T-helper 2 cell treated with Interferon-gamma antibody and Interleukin-4, amounts not matched to agents 100 ng/mL and 5 ng/mL, for 36 hours (primary cell): ENCODE measurements at regions not wholly inside any gene's neighbourhood (a gene's known extent, or its start where the extent isn't known, plus 50 kb on each side); places are given as distances from the start of the nearest gene placed in this dataset.

Experiments used
- intact Hi-C: fragments of 100-400 bp; cut with micrococcal nuclease; formaldehyde crosslinking; loops from one replicate; pipeline ENCODE4 v1.15.1; 2023

- intact Hi-C loops = no loop called here
Measured at GRCh38 chr7:22565315-22565811, 65.4 kb upstream of the STEAP1B start.

GRCh38 chr7:22564511-22565045 lies 64.6 kb upstream of the STEAP1B start:
- intact Hi-C loops = loop anchor here (5.0 kb wide), 2 partner anchors 98 to 323 kb away; no protein-coding TSS in a partner anchor

GRCh38 chr7:22563621-22564241 lies 63.7 kb upstream of the STEAP1B start:
- intact Hi-C loops = loop anchor here (5.0 kb wide), 2 partner anchors 99 to 324 kb away; no protein-coding TSS in a partner anchor

- intact Hi-C loops = loop anchor here (5.0 kb wide), 2 partner anchors 99 to 324 kb away; no protein-coding TSS in a partner anchor
Measured at GRCh38 chr7:22563032-22563501, 63.1 kb upstream of the STEAP1B start.

- intact Hi-C loops = loop anchor here (5.0 kb wide), 2 partner anchors 100 to 325 kb away; no protein-coding TSS in a partner anchor
Measured at GRCh38 chr7:22561895-22562593, 62.1 kb upstream of the STEAP1B start.

- intact Hi-C loops = loop anchor here (5.0 kb wide), 2 partner anchors 101 to 326 kb away; no protein-coding TSS in a partner anchor
Measured at GRCh38 chr7:22561321-22561811, 61.4 kb upstream of the STEAP1B start.

- intact Hi-C loops = loop anchor here (1.0 to 5.0 kb wide), 5 partner anchors 102 to 495 kb away; no protein-coding TSS in a partner anchor
Measured at GRCh38 chr7:22559829-22560489, 60.0 kb upstream of the STEAP1B start.

- intact Hi-C loops = no loop called here
Measured at GRCh38 chr7:22557167-22557566, 57.2 kb upstream of the STEAP1B start.

GRCh38 chr7:22555476-22555875 lies 55.5 kb upstream of the STEAP1B start:
- intact Hi-C loops = no loop called here

GRCh38 chr7:22554184-22554583 lies 54.2 kb upstream of the STEAP1B start:
- intact Hi-C loops = no loop called here

- intact Hi-C loops = no loop called here
Measured at GRCh38 chr7:22551768-22552513, 52.0 kb upstream of the STEAP1B start.

- intact Hi-C loops = no loop called here
Measured at GRCh38 chr7:22550514-22551030, 50.6 kb upstream of the STEAP1B start.

GRCh38 chr7:22549667-22550513 lies 49.9 kb upstream of the STEAP1B start:
- intact Hi-C loops = no loop called here
